ENCODE measurements at regions not wholly inside any gene's neighbourhood (a gene's known extent, or its start where the extent isn't known, plus 50 kb on each side); places are given as distances from the start of the nearest gene placed in this dataset.

DNA sequence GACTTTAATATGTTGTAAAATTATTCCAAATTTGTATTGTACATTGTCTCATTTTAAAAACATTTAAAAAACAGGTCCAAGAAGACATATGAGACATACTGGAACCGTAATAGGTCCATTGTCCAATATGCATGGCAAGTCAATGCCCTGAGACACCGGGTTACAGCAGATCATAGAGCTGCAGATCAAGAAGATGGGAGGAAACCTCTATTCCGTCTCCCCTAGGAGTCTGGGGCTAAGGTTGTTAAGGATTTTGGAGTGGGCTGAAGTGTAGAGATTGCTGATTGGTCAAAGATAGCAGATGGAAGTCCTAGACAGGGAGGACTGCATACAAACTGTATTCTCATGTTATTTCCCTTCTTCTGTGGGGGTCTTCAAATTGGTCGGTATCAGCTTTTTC lies 108.3 kb upstream of the PLEKHA5 start (continued):
- TF ChIP-seq CBX3 (IDR thresholded peaks at IDR 0.05; ENCODE audit: borderline replicate concordance, low read depth) (no peak), MTA2 (IDR thresholded peaks at IDR 0.05; ENCODE audit: low read depth) (no peak), ZNF274 (IDR thresholded peaks at IDR 0.05; ENCODE audit: insufficient read depth, insufficient read length) (no peak), NBN (IDR thresholded peaks at IDR 0.05) (no peak)
- TF ChIP-seq, protein P1, sequence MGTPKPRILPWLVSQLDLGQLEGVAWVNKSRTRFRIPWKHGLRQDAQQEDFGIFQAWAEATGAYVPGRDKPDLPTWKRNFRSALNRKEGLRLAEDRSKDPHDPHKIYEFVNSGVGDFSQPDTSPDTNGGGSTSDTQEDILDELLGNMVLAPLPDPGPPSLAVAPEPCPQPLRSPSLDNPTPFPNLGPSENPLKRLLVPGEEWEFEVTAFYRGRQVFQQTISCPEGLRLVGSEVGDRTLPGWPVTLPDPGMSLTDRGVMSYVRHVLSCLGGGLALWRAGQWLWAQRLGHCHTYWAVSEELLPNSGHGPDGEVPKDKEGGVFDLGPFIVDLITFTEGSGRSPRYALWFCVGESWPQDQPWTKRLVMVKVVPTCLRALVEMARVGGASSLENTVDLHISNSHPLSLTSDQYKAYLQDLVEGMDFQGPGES (IDR thresholded peaks at IDR 0.05): no peak

DNA sequence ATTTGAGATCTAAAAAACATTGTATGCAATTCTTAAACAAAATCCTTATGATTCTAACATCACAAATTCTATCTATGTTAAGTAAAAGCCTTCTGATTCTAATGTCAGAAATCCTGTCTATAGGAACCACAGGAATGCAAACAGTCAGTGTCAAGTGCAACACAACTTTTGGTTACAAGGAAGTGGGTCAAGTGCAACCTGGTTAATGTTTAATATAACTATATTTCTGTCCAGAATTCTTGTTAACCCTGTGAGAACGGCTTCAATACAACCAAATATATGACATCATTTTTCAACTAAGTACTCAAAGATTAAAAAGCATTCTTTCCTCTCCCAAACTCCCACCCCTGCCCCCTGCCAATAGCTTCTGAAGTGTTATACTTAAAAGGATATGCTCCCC lies 107.9 kb upstream of the PLEKHA5 start:
- H3K4me1 ChIP-seq (ENCODE audit: control insufficient read depth, insufficient read depth, low read length): no peaks in the 10 kb centered on the region
- no peaks in the 10 kb centered on the region for H3K36me3 ChIP-seq (ENCODE audit: control insufficient read depth in 2 of 2, insufficient read depth in 2 of 2, low read length in 1 of 2)
- RAD21 ChIA-PET (ENCODE audit: unreplicated experiment): no interaction called here
- SMC1A ChIA-PET (ENCODE audit: uncharacterized antibody, unreplicated experiment): no interaction called here
- 31% methylated on average over 1 of the region's 1 CpG for WGBS (ENCODE audit: insufficient coverage, insufficient replicate concordance, low lambda C conversion rate, missing lambda C conversion rate)
- no peaks in the 10 kb centered on the region for H3K27me3 ChIP-seq (replicated peaks in 1 of 2; ENCODE audit: control insufficient read depth in 2 of 2, insufficient read depth in 2 of 2, low read length in 1 of 2)
- no peak for DNase-seq (ENCODE audit: low read depth, low spot score)
- H2AFZ ChIP-seq (ENCODE audit: control insufficient read depth, low read depth, low read length): no peak overlapping the region
- H3K9ac ChIP-seq (ENCODE audit: control insufficient read depth, insufficient read depth, low read length): no peak overlapping the region
- no TSS peak for BruUV-seq (replicated peaks)
- FAIRE-seq: no peak
- H3K9me3 ChIP-seq (replicated peaks; ENCODE audit: control insufficient read depth, insufficient read depth, low read length): no peaks in the 10 kb centered on the region
- H3K27ac ChIP-seq (ENCODE audit: control insufficient read depth, insufficient read depth): no peak overlapping the region
- CTCF ChIA-PET: no interaction called here
- in situ Hi-C loops (cut with MboI): no loop called here
- no peak for ATAC-seq
- H3K4me2 ChIP-seq (ENCODE audit: control insufficient read depth, insufficient read depth): no peak overlapping the region
- H3K4me3 ChIP-seq: no peak overlapping the region
- TF ChIP-seq TBL1XR1 (IDR thresholded peaks at IDR 0.05; ENCODE audit: low read depth, low read length): no peak
- no peaks in the 10 kb centered on the region for H4K20me1 ChIP-seq (ENCODE audit: control insufficient read depth, insufficient read depth)
- POLR2A ChIA-PET: no interaction called here
- no peaks in the 10 kb centered on the region for H3K79me2 ChIP-seq (ENCODE audit: control insufficient read depth, insufficient read depth, low read length)
- intact Hi-C loops (cut with micrococcal nuclease; ENCODE audit: unreplicated experiment): no loop called here

DNA sequence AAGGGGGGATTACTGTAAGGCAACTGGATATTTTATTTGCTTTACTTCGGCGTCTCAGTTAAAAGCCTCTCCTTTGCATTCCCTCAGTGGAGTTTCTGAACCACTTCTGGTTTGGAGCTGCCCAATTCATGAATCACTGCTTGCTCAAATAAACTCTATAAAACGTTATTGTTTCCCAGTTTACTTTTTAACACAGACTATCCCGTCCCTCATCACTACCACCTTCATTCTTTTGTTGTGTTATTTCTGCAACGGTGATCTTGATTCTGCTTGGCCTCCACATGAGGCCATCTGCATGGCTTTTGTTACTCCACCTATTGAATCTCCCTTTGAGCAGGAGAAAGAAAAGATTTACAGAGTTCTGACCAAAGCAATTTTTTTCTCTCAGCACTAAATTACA lies 104.0 kb upstream of the PLEKHA5 start:
- FAIRE-seq (no peak), DNase-seq (ENCODE audit: low read depth, low spot score) (no peak), ATAC-seq (no peak)
- Histone ChIP-seq H3K4me2 (ENCODE audit: control insufficient read depth, insufficient read depth) (no peak overlapping the region), H3K36me3 (ENCODE audit: control insufficient read depth in 2 of 2, insufficient read depth in 2 of 2, low read length in 1 of 2) (no peaks in the 10 kb centered on the region), H3K4me3 (no peak overlapping the region), H4K20me1 (ENCODE audit: control insufficient read depth, insufficient read depth) (no peaks in the 10 kb centered on the region), H3K27me3 (replicated peaks in 1 of 2; ENCODE audit: control insufficient read depth in 2 of 2, insufficient read depth in 2 of 2, low read length in 1 of 2) (no peaks in the 10 kb centered on the region), H3K9me3 (replicated peaks; ENCODE audit: control insufficient read depth, insufficient read depth, low read length) (no peaks in the 10 kb centered on the region), H3K79me2 (ENCODE audit: control insufficient read depth, insufficient read depth, low read length) (no peaks in the 10 kb centered on the region), H3K4me1 (ENCODE audit: control insufficient read depth, insufficient read depth, low read length) (no peaks in the 10 kb centered on the region), H2AFZ (ENCODE audit: control insufficient read depth, low read depth, low read length) (no peak overlapping the region), H3K9ac (ENCODE audit: control insufficient read depth, insufficient read depth, low read length) (no peak overlapping the region), H3K27ac (ENCODE audit: control insufficient read depth, insufficient read depth) (no peak overlapping the region)
- ChIA-PET CTCF (interaction anchor here (0.6 kb wide), 2 partner anchors 79 to 107 kb away, joined by 3 read pairs; no protein-coding TSS in a partner anchor), POLR2A (no interaction called here), RAD21 (ENCODE audit: unreplicated experiment) (no interaction called here), SMC1A (ENCODE audit: uncharacterized antibody, unreplicated experiment) (interaction anchor here (1.1 kb wide), 1 partner anchor 13 kb away, joined by 3 read pairs; no protein-coding TSS in a partner anchor)
- BruUV-seq (replicated peaks): no TSS peak
- 33% methylated on average over 5 of the region's 5 CpGs for WGBS (ENCODE audit: insufficient coverage, insufficient replicate concordance, low lambda C conversion rate, missing lambda C conversion rate)
- in situ Hi-C loops (cut with MboI) (no loop called here), intact Hi-C loops (cut with micrococcal nuclease; ENCODE audit: unreplicated experiment) (no loop called here)
- TF ChIP-seq SIN3A (IDR thresholded peaks at IDR 0.05; ENCODE audit: low read depth, low read length) (no peak), TCF12 (IDR thresholded peaks at IDR 0.05; ENCODE audit: low read depth, low read length) (no peak), ZNF622 (IDR thresholded peaks at IDR 0.05) (no peak), MEF2B (IDR thresholded peaks at IDR 0.05; ENCODE audit: partially characterized antibody, poor library complexity, severe bottlenecking) (no peak), NR2C2 (IDR thresholded peaks at IDR 0.05; ENCODE audit: borderline replicate concordance, control insufficient read depth, insufficient read length, low read depth) (no peak)
- TF ChIP-seq, protein P2, sequence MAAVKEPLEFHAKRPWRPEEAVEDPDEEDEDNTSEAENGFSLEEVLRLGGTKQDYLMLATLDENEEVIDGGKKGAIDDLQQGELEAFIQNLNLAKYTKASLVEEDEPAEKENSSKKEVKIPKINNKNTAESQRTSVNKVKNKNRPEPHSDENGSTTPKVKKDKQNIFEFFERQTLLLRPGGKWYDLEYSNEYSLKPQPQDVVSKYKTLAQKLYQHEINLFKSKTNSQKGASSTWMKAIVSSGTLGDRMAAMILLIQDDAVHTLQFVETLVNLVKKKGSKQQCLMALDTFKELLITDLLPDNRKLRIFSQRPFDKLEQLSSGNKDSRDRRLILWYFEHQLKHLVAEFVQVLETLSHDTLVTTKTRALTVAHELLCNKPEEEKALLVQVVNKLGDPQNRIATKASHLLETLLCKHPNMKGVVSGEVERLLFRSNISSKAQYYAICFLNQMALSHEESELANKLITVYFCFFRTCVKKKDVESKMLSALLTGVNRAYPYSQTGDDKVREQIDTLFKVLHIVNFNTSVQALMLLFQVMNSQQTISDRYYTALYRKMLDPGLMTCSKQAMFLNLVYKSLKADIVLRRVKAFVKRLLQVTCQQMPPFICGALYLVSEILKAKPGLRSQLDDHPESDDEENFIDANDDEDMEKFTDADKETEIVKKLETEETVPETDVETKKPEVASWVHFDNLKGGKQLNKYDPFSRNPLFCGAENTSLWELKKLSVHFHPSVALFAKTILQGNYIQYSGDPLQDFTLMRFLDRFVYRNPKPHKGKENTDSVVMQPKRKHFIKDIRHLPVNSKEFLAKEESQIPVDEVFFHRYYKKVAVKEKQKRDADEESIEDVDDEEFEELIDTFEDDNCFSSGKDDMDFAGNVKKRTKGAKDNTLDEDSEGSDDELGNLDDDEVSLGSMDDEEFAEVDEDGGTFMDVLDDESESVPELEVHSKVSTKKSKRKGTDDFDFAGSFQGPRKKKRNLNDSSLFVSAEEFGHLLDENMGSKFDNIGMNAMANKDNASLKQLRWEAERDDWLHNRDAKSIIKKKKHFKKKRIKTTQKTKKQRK (IDR thresholded peaks at IDR 0.05; ENCODE audit: low read depth, low read length): no peak

Measured in GM12878 (cell line).